ENCODE measurements at regions not wholly inside any gene's neighbourhood (a gene's known extent, or its start where the extent isn't known, plus 50 kb on each side); places are given as distances from the start of the nearest gene placed in this dataset.
"Not testable (repeated sequence)": the region's sequence is repeated elsewhere in the genome, so short reads cannot be mapped to it uniquely, and the experiment has no call there.

- DNase-seq, result peak; percentile 11 to 18
Measured at GRCh38 chr12:85575120-85576096, 260.8 kb downstream of the RASSF9 start.

GRCh38 chr12:85580562-85581168, 255.5 kb downstream of the RASSF9 start:
- no peak for DNase-seq

GRCh38 chr12:85587158-85587557, 249.1 kb downstream of the RASSF9 start:
- no peak for DNase-seq

- no peak for DNase-seq
Measured at GRCh38 chr12:85588221-85588620, 248.0 kb downstream of the RASSF9 start.

- DNase-seq, result no peak
Measured at GRCh38 chr12:85600841-85601240, 235.4 kb downstream of the RASSF9 start.

GRCh38 chr12:85603556-85603955, 232.7 kb downstream of the RASSF9 start:
- no peak for DNase-seq

GRCh38 chr12:85606455-85606854, 229.8 kb downstream of the RASSF9 start:
- DNase-seq, result no peak

GRCh38 chr12:85609778-85610177, 226.4 kb downstream of the RASSF9 start:
- DNase-seq, result no peak

- no peak for DNase-seq
Measured at GRCh38 chr12:85610194-85610593, 226.0 kb downstream of the RASSF9 start.

GRCh38 chr12:85616201-85616600, 220.0 kb downstream of the RASSF9 start:
- peak in 1 of 2 donors; percentile 1 for DNase-seq

GRCh38 chr12:85617307-85618091, 218.7 kb downstream of the RASSF9 start:
- no peak for DNase-seq

GRCh38 chr12:85621041-85621440, 215.2 kb downstream of the RASSF9 start:
- DNase-seq, result no peak

GRCh38 chr12:85623763-85624162, 212.4 kb downstream of the RASSF9 start:
- DNase-seq, result no peak

GRCh38 chr12:85625467-85625866, 210.7 kb downstream of the RASSF9 start:
- DNase-seq, result no peak

- no peak for DNase-seq
Measured at GRCh38 chr12:85626001-85626783, 210.0 kb downstream of the RASSF9 start.

- DNase-seq, result no peak
Measured at GRCh38 chr12:85626784-85627171, 209.4 kb downstream of the RASSF9 start.

GRCh38 chr12:85627584-85627983, 208.6 kb downstream of the RASSF9 start:
- DNase-seq, result no peak

- DNase-seq, result not testable (repeated sequence)
Measured at GRCh38 chr12:85628562-85628961, 207.6 kb downstream of the RASSF9 start.

- no peak for DNase-seq
Measured at GRCh38 chr12:85630851-85631250, 205.4 kb downstream of the RASSF9 start.

- no peak for DNase-seq
Measured at GRCh38 chr12:85632390-85632789, 203.8 kb downstream of the RASSF9 start.

- no peak for DNase-seq
Measured at GRCh38 chr12:85633491-85633890, 202.7 kb downstream of the RASSF9 start.

GRCh38 chr12:85639834-85640233, 196.4 kb downstream of the RASSF9 start:
- DNase-seq, result no peak
